DOHH2 (cell line): ENCODE measurements at regions not wholly inside any gene's neighbourhood (a gene's known extent, or its start where the extent isn't known, plus 50 kb on each side); places are given as distances from the start of the nearest gene placed in this dataset.

ENCODE experiments used
- H3F3A ChIP-seq: fragments of 200-600 bp; sonication (generic), shearing (Covaris generic); 2 replicates; pipeline ENCODE4 v1.6.0; 2016; ENCODE audit warnings: antibody characterized with exemption, mild to moderate bottlenecking; ENCODE audit not compliant: control insufficient read depth, insufficient read depth
- H3K27ac ChIP-seq: fragments of 200-600 bp; sonication (generic); 2 replicates; pipeline ENCODE4 v1.5.1; 2014; ENCODE audit warnings: low read depth, mild to moderate bottlenecking, low read length, moderate library complexity
- H3K27me3 ChIP-seq: fragments of 200-600 bp; sonication (generic); 2 replicates; pipeline ENCODE4 v1.6.1; 2014; ENCODE audit warnings: mild to moderate bottlenecking, low read length, mixed read lengths; ENCODE audit not compliant: control insufficient read depth
- H3K36me3 ChIP-seq: fragments of 200-600 bp; sonication (generic); 2 replicates; pipeline ENCODE4 v1.6.1; 2014; ENCODE audit warnings: mild to moderate bottlenecking, low read length, moderate library complexity, mixed read lengths; ENCODE audit not compliant: control insufficient read depth
- H3K4me1 ChIP-seq: fragments of 200-600 bp; sonication (generic); 2 replicates; pipeline ENCODE4 v1.6.1; 2014; ENCODE audit warnings: mild to moderate bottlenecking, low read length, mixed read lengths; ENCODE audit not compliant: control insufficient read depth
- H3K4me2 ChIP-seq: fragments of 200-600 bp; sonication (generic); 2 replicates; pipeline ENCODE4 v1.6.0; 2014; ENCODE audit warnings: mild to moderate bottlenecking, low read length, moderate library complexity
- H3K4me3 ChIP-seq: fragments of 200-600 bp; sonication (generic); 2 replicates; pipeline ENCODE4 v1.5.1; 2014; ENCODE audit warnings: mild to moderate bottlenecking, low read length, mixed read lengths
- H3K79me2 ChIP-seq: fragments of 200-600 bp; sonication (generic); 2 replicates; pipeline ENCODE4 v1.6.1; 2014; ENCODE audit warnings: mild to moderate bottlenecking, low read length, mixed read lengths; ENCODE audit not compliant: control insufficient read depth
- H3K9me2 ChIP-seq: fragments of 200-600 bp; sonication (generic); replicated peaks from 2 replicates; pipeline ENCODE4 v1.6.1; 2014; ENCODE audit warnings: mild to moderate bottlenecking, low read length, mixed read lengths; ENCODE audit not compliant: control insufficient read depth
- H3K9me3 ChIP-seq: fragments of 200-600 bp; sonication (generic); 2 replicates; pipeline ENCODE4 v1.6.1; 2014; ENCODE audit warnings: antibody characterized with exemption, low read length, mixed read lengths; ENCODE audit not compliant: control insufficient read depth, insufficient read depth
- H4K20me1 ChIP-seq: fragments of 200-600 bp; sonication (generic); 2 replicates; pipeline ENCODE4 v1.6.0; 2014; ENCODE audit warnings: low read depth, mild to moderate bottlenecking, antibody characterized with exemption, low read length, moderate library complexity; ENCODE audit not compliant: control insufficient read depth, insufficient read depth
- CTCF ChIP-seq: fragments of 200-600 bp; sonication (generic); IDR thresholded peaks from one replicate; pipeline ENCODE4 v1.5.1; 2014; ENCODE audit warnings: antibody characterized with exemption, mild to moderate bottlenecking, low read depth, low read length; ENCODE audit not compliant: poor library complexity, severe bottlenecking
- EZH2phosphoT487 ChIP-seq: fragments of 200-600 bp; sonication (generic); IDR thresholded peaks from 2 replicates; pipeline ENCODE4 v1.6.1; 2017; ENCODE audit warnings: borderline replicate concordance, mild to moderate bottlenecking, antibody characterized with exemption, low read length, moderate library complexity, mixed read lengths

- no peaks in the 10 kb centered on the region for H3K27me3 ChIP-seq
- no peaks in the 10 kb centered on the region for H4K20me1 ChIP-seq
- H3K9me2 ChIP-seq: no peaks in the 10 kb centered on the region
- H3F3A ChIP-seq: no peaks in the 10 kb centered on the region
- no peaks in the 10 kb centered on the region for H3K36me3 ChIP-seq
- no peak overlapping the region for H3K4me2 ChIP-seq
- TF ChIP-seq EZH2phosphoT487 (no peak), CTCF (no peak)
- H3K27ac ChIP-seq: no peak overlapping the region
- no peaks in the 10 kb centered on the region for H3K79me2 ChIP-seq
- H3K9me3 ChIP-seq: no peaks in the 10 kb centered on the region
- no peak overlapping the region for H3K4me3 ChIP-seq
- H3K4me1 ChIP-seq: no peaks in the 10 kb centered on the region
Measured at GRCh38 chr6:148263010-148263409, 79.6 kb upstream of the SASH1 start.

GRCh38 chr6:148263961-148264360 is 78.7 kb upstream of the SASH1 start:
- TF ChIP-seq EZH2phosphoT487 (no peak), CTCF (no peak)
- Histone ChIP-seq H3K4me2 (no peak overlapping the region), H3K4me1 (no peaks in the 10 kb centered on the region), H3F3A (no peaks in the 10 kb centered on the region), H3K4me3 (no peak overlapping the region), H3K27me3 (no peaks in the 10 kb centered on the region), H3K79me2 (no peaks in the 10 kb centered on the region), H4K20me1 (no peaks in the 10 kb centered on the region), H3K27ac (no peak overlapping the region), H3K9me2 (no peaks in the 10 kb centered on the region), H3K36me3 (no peaks in the 10 kb centered on the region), H3K9me3 (no peaks in the 10 kb centered on the region)

GRCh38 chr6:148265054-148265453 is 77.6 kb upstream of the SASH1 start:
- Histone ChIP-seq H3K27me3 (no peaks in the 10 kb centered on the region), H3K4me2 (no peak overlapping the region), H3K27ac (no peak overlapping the region), H3K79me2 (no peaks in the 10 kb centered on the region), H3K4me1 (no peaks in the 10 kb centered on the region), H3K9me3 (no peaks in the 10 kb centered on the region), H3K36me3 (no peaks in the 10 kb centered on the region), H3K9me2 (no peaks in the 10 kb centered on the region), H4K20me1 (no peaks in the 10 kb centered on the region), H3K4me3 (no peak overlapping the region), H3F3A (no peaks in the 10 kb centered on the region)
- no peak for TF ChIP-seq CTCF
- no peak for TF ChIP-seq EZH2phosphoT487

- Histone ChIP-seq H3F3A (no peaks in the 10 kb centered on the region), H3K9me3 (no peaks in the 10 kb centered on the region), H3K27ac (no peak overlapping the region), H3K9me2 (no peaks in the 10 kb centered on the region), H4K20me1 (no peaks in the 10 kb centered on the region), H3K4me3 (no peak overlapping the region), H3K36me3 (no peaks in the 10 kb centered on the region), H3K4me1 (no peaks in the 10 kb centered on the region), H3K4me2 (no peak overlapping the region), H3K79me2 (no peaks in the 10 kb centered on the region), H3K27me3 (no peaks in the 10 kb centered on the region)
- no peak for TF ChIP-seq EZH2phosphoT487
Measured at GRCh38 chr6:148269386-148269785, 73.3 kb upstream of the SASH1 start.
